Prostate gland (tissue), 2 donors: ENCODE measurements at regions not wholly inside any gene's neighbourhood (a gene's known extent, or its start where the extent isn't known, plus 50 kb on each side); places are given as distances from the start of the nearest gene placed in this dataset.

Experiments used
- DNase-seq: peaks from one replicate; pipeline ENCODE4 v3.0.0-alpha.2; 2019; ENCODE audit warnings: low spot score
- H3K27ac ChIP-seq, 2 donors: fragments of 200-600 bp; sonication (generic); 2 replicates each; pipeline ENCODE4 v1.5.1; 2017 to 2019
- H3K27me3 ChIP-seq: fragments of 200-600 bp; sonication (generic); replicated peaks from 2 replicates; pipeline ENCODE4 v1.5.1; 2019; ENCODE audit not compliant: insufficient read depth
- H3K36me3 ChIP-seq, 2 donors: fragments of 200-600 bp; sonication (generic); 1 replicate in 1 of 2; 2 replicates in 1 of 2; pipeline versions ENCODE4 v1.5.1 to v1.8.1; 2017 to 2019
- H3K4me1 ChIP-seq: fragments of 200-600 bp; sonication (generic); replicated peaks from 2 replicates; pipeline ENCODE4 v1.5.1; 2019
- H3K4me3 ChIP-seq, 2 donors: fragments of 200-600 bp; sonication (generic); 2 replicates each; pipeline ENCODE4 v1.5.1; 2017 to 2019
- H3K9me3 ChIP-seq: fragments of 200-600 bp; sonication (generic); 2 replicates; pipeline ENCODE4 v1.5.1; 2017
- POLR2A ChIP-seq: fragments of 450-650 bp; IDR thresholded peaks from one replicate; pipeline ENCODE4 v1.6.1; 2016; ENCODE audit warnings: antibody characterized with exemption, mild to moderate bottlenecking
- POLR2AphosphoS5 ChIP-seq: sonication (generic); formaldehyde crosslinking; IDR thresholded peaks from one replicate; pipeline ENCODE4 v1.6.1; 2017; ENCODE audit warnings: antibody characterized with exemption
- WGBS: methylation state at CpG from one replicate; pipeline ENCODE4 v1.1.5; 2018; 5-methylcytosine and 5-hydroxymethylcytosine counted together
- intact Hi-C: fragments of 100-400 bp; cut with DNase I; formaldehyde crosslinking; loops from one replicate; pipeline ENCODE4 v1.14.2; 2022
- TF ChIP-seq, protein P1 (sequence below), 4 experiments: fragments of 200-600 bp in 2 of 4; fragments of 450-650 bp in 2 of 4; sonication (generic) in 2 of 4; IDR thresholded peaks; 1 replicate in 3 of 4; 2 replicates in 1 of 4; pipeline ENCODE4 v1.5.1; 2016 to 2019; ENCODE audit warnings: antibody characterized with exemption in 4 of 4, mild to moderate bottlenecking in 2 of 4, moderate library complexity in 2 of 4

DNA sequence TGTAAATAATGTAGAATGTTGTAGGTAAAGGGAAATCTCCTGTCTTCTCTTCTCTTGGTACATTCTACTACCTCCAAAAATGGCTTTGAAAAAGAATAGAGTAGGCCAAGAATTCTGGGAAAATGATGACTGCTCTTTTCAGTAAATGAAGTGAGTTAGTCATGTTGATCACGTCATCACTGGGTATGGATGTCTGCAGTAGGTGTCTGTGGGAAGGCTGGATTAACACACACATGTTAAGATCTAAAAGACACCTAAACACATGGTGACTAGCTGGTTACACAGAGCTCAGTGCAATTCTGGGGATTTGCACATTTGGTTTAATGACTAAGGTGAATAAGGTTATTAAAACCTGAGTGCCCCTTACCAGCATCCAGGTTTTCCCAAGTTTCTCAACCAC lies 161.5 kb downstream of the CEP120 start:
- H3K4me3 ChIP-seq: no peak overlapping the region
- no peaks in the 10 kb centered on the region for H3K36me3 ChIP-seq
- no peaks in the 10 kb centered on the region for H3K9me3 ChIP-seq
- no peak for DNase-seq
- no peak overlapping the region for H3K27ac ChIP-seq
- 71% methylated on average over 1 of the region's 1 CpG for WGBS
- intact Hi-C loops: no loop called here
- no peak for TF ChIP-seq POLR2AphosphoS5
- TF ChIP-seq POLR2A: no peak
- TF ChIP-seq, protein P1, sequence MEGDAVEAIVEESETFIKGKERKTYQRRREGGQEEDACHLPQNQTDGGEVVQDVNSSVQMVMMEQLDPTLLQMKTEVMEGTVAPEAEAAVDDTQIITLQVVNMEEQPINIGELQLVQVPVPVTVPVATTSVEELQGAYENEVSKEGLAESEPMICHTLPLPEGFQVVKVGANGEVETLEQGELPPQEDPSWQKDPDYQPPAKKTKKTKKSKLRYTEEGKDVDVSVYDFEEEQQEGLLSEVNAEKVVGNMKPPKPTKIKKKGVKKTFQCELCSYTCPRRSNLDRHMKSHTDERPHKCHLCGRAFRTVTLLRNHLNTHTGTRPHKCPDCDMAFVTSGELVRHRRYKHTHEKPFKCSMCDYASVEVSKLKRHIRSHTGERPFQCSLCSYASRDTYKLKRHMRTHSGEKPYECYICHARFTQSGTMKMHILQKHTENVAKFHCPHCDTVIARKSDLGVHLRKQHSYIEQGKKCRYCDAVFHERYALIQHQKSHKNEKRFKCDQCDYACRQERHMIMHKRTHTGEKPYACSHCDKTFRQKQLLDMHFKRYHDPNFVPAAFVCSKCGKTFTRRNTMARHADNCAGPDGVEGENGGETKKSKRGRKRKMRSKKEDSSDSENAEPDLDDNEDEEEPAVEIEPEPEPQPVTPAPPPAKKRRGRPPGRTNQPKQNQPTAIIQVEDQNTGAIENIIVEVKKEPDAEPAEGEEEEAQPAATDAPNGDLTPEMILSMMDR (IDR thresholded peaks at IDR 0.05): no peak
- H3K27me3 ChIP-seq: no peaks in the 10 kb centered on the region
- no peaks in the 10 kb centered on the region for H3K4me1 ChIP-seq

- no peak for DNase-seq
- Histone ChIP-seq H3K4me1 (no peaks in the 10 kb centered on the region), H3K4me3 (no peak overlapping the region), H3K9me3 (no peaks in the 10 kb centered on the region), H3K27me3 (no peaks in the 10 kb centered on the region), H3K36me3 (no peaks in the 10 kb centered on the region), H3K27ac (no peak overlapping the region)
- TF ChIP-seq, protein P1 (IDR thresholded peaks at IDR 0.05): no peak
- no peak for TF ChIP-seq POLR2A
- no peak for TF ChIP-seq POLR2AphosphoS5
- 56% methylated on average over 2 of the region's 2 CpGs for WGBS
- intact Hi-C loops: no loop called here
These were observed 160.4 kb downstream of the PRDM6 start for GRCh38 chr5:123249446-123249845.

DNA sequence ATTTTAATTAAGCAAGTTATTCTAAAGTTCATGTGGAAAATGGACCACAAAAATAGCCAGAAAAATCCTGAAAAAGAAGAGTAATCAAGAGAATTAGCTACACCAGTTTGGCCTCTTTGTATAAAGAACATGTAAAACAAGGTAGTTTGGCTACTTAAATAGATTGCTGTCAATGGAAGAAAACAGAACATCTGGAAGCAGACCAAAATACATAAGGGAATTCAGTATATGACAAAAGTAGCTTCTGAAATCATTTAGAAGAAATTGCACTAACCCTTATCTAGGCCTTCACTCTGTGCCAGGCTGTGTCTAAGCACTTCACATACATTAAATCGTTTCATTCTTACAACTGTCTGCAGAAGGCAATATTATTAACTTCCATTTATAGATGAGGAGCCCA lies 156.6 kb downstream of the PRDM6 start:
- no peaks in the 10 kb centered on the region for H3K36me3 ChIP-seq
- intact Hi-C loops: no loop called here
- no peak for DNase-seq
- no peaks in the 10 kb centered on the region for H3K4me1 ChIP-seq
- no peak for TF ChIP-seq POLR2A
- TF ChIP-seq POLR2AphosphoS5: no peak
- TF ChIP-seq, protein P1 (IDR thresholded peaks at IDR 0.05): no peak
- H3K27ac ChIP-seq: no peak overlapping the region
- no peaks in the 10 kb centered on the region for H3K27me3 ChIP-seq
- 54% methylated on average over 1 of the region's 1 CpG for WGBS
- H3K9me3 ChIP-seq: no peaks in the 10 kb centered on the region
- no peak overlapping the region for H3K4me3 ChIP-seq

GRCh38 chr5:123244458-123244857 lies 155.4 kb downstream of the PRDM6 start:
- Histone ChIP-seq H3K36me3 (no peaks in the 10 kb centered on the region), H3K4me1 (no peaks in the 10 kb centered on the region), H3K9me3 (no peaks in the 10 kb centered on the region), H3K27ac (no peak overlapping the region), H3K27me3 (no peaks in the 10 kb centered on the region), H3K4me3 (no peak overlapping the region)
- intact Hi-C loops: no loop called here
- TF ChIP-seq POLR2A (no peak), POLR2AphosphoS5 (no peak)
- TF ChIP-seq, protein P1 (IDR thresholded peaks at IDR 0.05): no peak
- 64% methylated on average over 2 of the region's 2 CpGs for WGBS
- DNase-seq: no peak
